SK-N-SH (cell line): ENCODE measurements at regions not wholly inside any gene's neighbourhood (a gene's known extent, or its start where the extent isn't known, plus 50 kb on each side); places are given as distances from the start of the nearest gene placed in this dataset.
"Not testable (repeated sequence)": the region's sequence is repeated elsewhere in the genome, so short reads cannot be mapped to it uniquely, and the experiment has no call there.

Source experiments
- CTCF ChIA-PET: fragments of 300-600, 350-600 bp; formaldehyde crosslinking; extraction: SDS; loops from one replicate; lab custom pipeline; 2021; lab: Yijun Ruan, JAX
- POLR2A ChIA-PET: fragments of 350-600 bp; sonication (Branson Sonifier 250); formaldehyde crosslinking; extraction: SDS; loops from one replicate; lab custom pipeline; 2020; ENCODE audit warnings: antibody characterized with exemption, inconsistent platforms; lab: Yijun Ruan, JAX
- DNase-seq: peaks from one replicate; pipeline ENCODE4 v3.0.0; 2012
- H2AFZ ChIP-seq: fragments of 200-600 bp; sonication (generic); 2 replicates; pipeline ENCODE4 v1.8.1; 2016; ENCODE audit warnings: antibody characterized with exemption, mild to moderate bottlenecking, low read depth
- H3F3A ChIP-seq: fragments of 200-600 bp; sonication (generic); replicated peaks from 2 replicates; pipeline ENCODE3; 2016; ENCODE audit warnings: antibody characterized with exemption, mild to moderate bottlenecking; ENCODE audit not compliant: insufficient read depth
- H3K27ac ChIP-seq, 2 experiments: fragments of 200-500 bp in 1 of 2; fragments of 200-600 bp in 1 of 2; sonication (Bioruptor generic) in 1 of 2; sonication (generic), shearing (Covaris generic) in 1 of 2; 2 replicates each; pipeline versions ENCODE4 v1.5.1 to v1.6.1; 2014 to 2016; ENCODE audit warnings: low read depth in 2 of 2, inconsistent platforms in 1 of 2, low read length in 1 of 2, mild to moderate bottlenecking in 1 of 2, mixed read lengths in 1 of 2
- H3K27me3 ChIP-seq: fragments of 200-600 bp; sonication (generic), shearing (Covaris generic); 2 replicates; pipeline ENCODE4 v1.6.1; 2016; ENCODE audit warnings: mixed run types; ENCODE audit not compliant: insufficient read depth
- H3K36me3 ChIP-seq, 2 experiments: fragments of 200-500 bp in 1 of 2; fragments of 200-600 bp in 1 of 2; sonication (Bioruptor generic) in 1 of 2; sonication (generic) in 1 of 2; replicated peaks in 1 of 2; 2 replicates each; pipeline versions ENCODE3 to v1.5.1; 2014 to 2016; ENCODE audit warnings: low read length in 1 of 2, mild to moderate bottlenecking in 1 of 2; ENCODE audit not compliant: insufficient read depth in 2 of 2, control insufficient read depth in 1 of 2
- H3K4me1 ChIP-seq, 2 experiments: fragments of 200-500 bp in 1 of 2; fragments of 200-600 bp in 1 of 2; sonication (Bioruptor generic) in 1 of 2; sonication (generic), shearing (Covaris generic) in 1 of 2; 2 replicates each; pipeline versions ENCODE4 v1.5.1 to v1.6.1; 2014 to 2016; ENCODE audit warnings: low read depth in 1 of 2, low read length in 1 of 2, mixed run types in 1 of 2; ENCODE audit not compliant: insufficient read depth in 2 of 2, control insufficient read depth in 1 of 2
- H3K4me2 ChIP-seq: fragments of 200-600 bp; sonication (generic), shearing (Covaris generic); 2 replicates; pipeline ENCODE4 v1.6.1; 2017; ENCODE audit warnings: mixed run types
- H3K4me3 ChIP-seq, 2 experiments: fragments of 200-500 bp in 1 of 2; fragments of 200-600 bp in 1 of 2; sonication (Bioruptor generic) in 1 of 2; sonication (generic), shearing (Covaris generic) in 1 of 2; 2 replicates each; pipeline versions ENCODE4 v1.5.1 to v1.8.1; 2014 to 2016; ENCODE audit warnings: low read depth in 2 of 2, inconsistent platforms in 1 of 2, low read length in 1 of 2, mild to moderate bottlenecking in 1 of 2, mixed read lengths in 1 of 2, moderate library complexity in 1 of 2
- H3K79me2 ChIP-seq: fragments of 200-600 bp; sonication (generic); 2 replicates; pipeline ENCODE4 v1.8.1; 2017; ENCODE audit warnings: mild to moderate bottlenecking; ENCODE audit not compliant: insufficient read depth
- H3K9ac ChIP-seq: fragments of 200-600 bp; sonication (generic); 2 replicates; pipeline ENCODE4 v1.6.1; 2017; ENCODE audit warnings: mixed run types
- H3K9me2 ChIP-seq: fragments of 200-600 bp; sonication (generic); 2 replicates; pipeline ENCODE4 v1.6.1; 2017; ENCODE audit warnings: mixed run types
- H3K9me3 ChIP-seq: fragments of 200-600 bp; sonication (generic); 2 replicates; pipeline ENCODE4 v1.6.1; 2017; ENCODE audit warnings: mixed run types, mild to moderate bottlenecking, moderate library complexity
- H4K20me1 ChIP-seq: fragments of 200-600 bp; sonication (generic); 2 replicates; pipeline ENCODE4 v1.6.1; 2017; ENCODE audit warnings: mild to moderate bottlenecking, mixed run types; ENCODE audit not compliant: insufficient read depth
- CHD2 ChIP-seq: fragments of 150-350 bp; IDR thresholded peaks from 2 replicates; pipeline ENCODE4 v1.6.1; 2018; ENCODE audit warnings: low read length; ENCODE audit not compliant: partially characterized antibody
- ELF1 ChIP-seq: IDR thresholded peaks from 2 replicates; pipeline ENCODE4 v1.4.0; 2012
- EZH2phosphoT487 ChIP-seq: fragments of 200-600 bp; sonication (generic); IDR thresholded peaks from 2 replicates; pipeline ENCODE4 v1.6.1; 2017; ENCODE audit warnings: low read depth, mixed run types, mild to moderate bottlenecking, antibody characterized with exemption, moderate library complexity, borderline replicate concordance
- FOSL2 ChIP-seq: IDR thresholded peaks from 2 replicates; pipeline ENCODE4 v1.4.0; 2012; ENCODE audit warnings: low read depth, mild to moderate bottlenecking, moderate library complexity, borderline replicate concordance
- FOXJ3 ChIP-seq: sonication (generic); formaldehyde crosslinking; IDR thresholded peaks from 2 replicates; pipeline ENCODE4 v1.5.1; 2020; ENCODE audit warnings: mild to moderate bottlenecking, missing genetic modification reagents
- FOXM1 ChIP-seq: IDR thresholded peaks from 2 replicates; pipeline ENCODE4 v1.4.0; 2012; ENCODE audit warnings: low read depth, mild to moderate bottlenecking
- GABPA ChIP-seq: IDR thresholded peaks from 2 replicates; pipeline ENCODE4 v1.4.0; 2012; ENCODE audit warnings: low read depth, mild to moderate bottlenecking
- GATA2 ChIP-seq: sonication (generic); formaldehyde crosslinking; IDR thresholded peaks from 2 replicates; pipeline ENCODE4 v1.5.0; 2020; ENCODE audit warnings: mild to moderate bottlenecking, missing genetic modification reagents
- JUND ChIP-seq: IDR thresholded peaks from 2 replicates; pipeline ENCODE4 v1.4.0; 2012
- MEF2A ChIP-seq: IDR thresholded peaks from 2 replicates; pipeline ENCODE4 v1.4.0; 2012; ENCODE audit warnings: low read depth, borderline replicate concordance
- POLR2AphosphoS5 ChIP-seq: IDR thresholded peaks from 2 replicates; pipeline ENCODE4 v1.6.1; 2012; ENCODE audit warnings: low read depth, low read length
- RAD21 ChIP-seq: IDR thresholded peaks from 2 replicates; pipeline ENCODE4 v1.6.1; 2012; ENCODE audit warnings: mild to moderate bottlenecking, low read length
- SIN3A ChIP-seq: IDR thresholded peaks from 2 replicates; pipeline ENCODE4 v1.6.1; 2012; ENCODE audit warnings: low read depth, mild to moderate bottlenecking, low read length, moderate library complexity, borderline replicate concordance
- SMC3 ChIP-seq: IDR thresholded peaks from 2 replicates; pipeline ENCODE4 v1.6.1; 2012; ENCODE audit warnings: low read depth, low read length, improper control_type of control experiment
- TAF1 ChIP-seq: IDR thresholded peaks from 2 replicates; pipeline ENCODE4 v1.6.1; 2012; ENCODE audit warnings: low read depth, mild to moderate bottlenecking, low read length, moderate library complexity, borderline replicate concordance
- TCF12 ChIP-seq: IDR thresholded peaks from 2 replicates; pipeline ENCODE4 v1.4.0; 2012
- TEAD4 ChIP-seq: IDR thresholded peaks from 2 replicates; pipeline ENCODE4 v1.4.0; 2012; ENCODE audit warnings: mild to moderate bottlenecking, borderline replicate concordance; ENCODE audit not compliant: insufficient read depth
- YY1 ChIP-seq: IDR thresholded peaks from 2 replicates; pipeline ENCODE4 v1.4.0; 2012; ENCODE audit warnings: low read depth, mild to moderate bottlenecking
- WGBS: methylation state at CpG from one replicate; pipeline ENCODE4 v1.1.6; 2017; ENCODE audit warnings: low lambda C conversion rate; 5-methylcytosine and 5-hydroxymethylcytosine counted together
- TF ChIP-seq, protein P1 (sequence below): fragments of 150-350 bp; IDR thresholded peaks from 2 replicates; pipeline ENCODE4 v1.6.1; 2017; ENCODE audit warnings: antibody characterized with exemption, low read length, low read depth, borderline replicate concordance
- TF ChIP-seq, protein P2 (sequence below): IDR thresholded peaks from 2 replicates; pipeline ENCODE4 v1.4.0; 2012; ENCODE audit warnings: low read depth, borderline replicate concordance
- TF ChIP-seq, protein P3 (sequence below): IDR thresholded peaks from 2 replicates; pipeline ENCODE4 v1.4.0; 2012; ENCODE audit warnings: low read depth

DNA sequence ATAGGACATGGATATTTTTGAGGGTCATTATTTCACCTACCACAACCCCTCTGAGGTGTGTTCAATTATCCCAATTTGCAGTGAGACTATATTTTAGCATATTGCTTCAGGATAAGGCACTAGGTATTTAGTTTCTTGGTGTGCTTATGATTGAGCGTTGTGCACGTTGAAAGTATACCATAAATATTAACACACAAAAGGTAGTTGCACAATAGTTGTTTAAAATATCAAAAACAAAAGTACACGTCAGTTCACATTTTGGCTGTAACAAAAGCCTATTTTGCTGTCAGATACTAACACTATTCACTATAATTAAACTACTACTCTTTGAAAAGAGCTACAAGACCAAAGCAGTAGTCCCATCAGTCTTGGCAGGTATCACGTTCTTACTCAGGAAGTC is 367.5 kb downstream of the DSC3 start:
- 13% methylated on average over 4 of the region's 4 CpGs for WGBS
- H3K4me3 ChIP-seq = no peak overlapping the region
- H4K20me1 ChIP-seq = no peaks in the 10 kb centered on the region
- TF ChIP-seq SMC3 (no peak), SIN3A (no peak), EZH2phosphoT487 (no peak), TEAD4 (no peak), FOSL2 (no peak), ELF1 (no peak), GATA2 (CRISPR knock-in tag) (no peak), GABPA (no peak), RAD21 (no peak), TAF1 (no peak), FOXJ3 (CRISPR knock-in tag) (no peak), CHD2 (no peak), TCF12 (no peak)
- TF ChIP-seq, protein P1, sequence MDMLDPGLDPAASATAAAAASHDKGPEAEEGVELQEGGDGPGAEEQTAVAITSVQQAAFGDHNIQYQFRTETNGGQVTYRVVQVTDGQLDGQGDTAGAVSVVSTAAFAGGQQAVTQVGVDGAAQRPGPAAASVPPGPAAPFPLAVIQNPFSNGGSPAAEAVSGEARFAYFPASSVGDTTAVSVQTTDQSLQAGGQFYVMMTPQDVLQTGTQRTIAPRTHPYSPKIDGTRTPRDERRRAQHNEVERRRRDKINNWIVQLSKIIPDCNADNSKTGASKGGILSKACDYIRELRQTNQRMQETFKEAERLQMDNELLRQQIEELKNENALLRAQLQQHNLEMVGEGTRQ = no peak
- TF ChIP-seq, protein P2, sequence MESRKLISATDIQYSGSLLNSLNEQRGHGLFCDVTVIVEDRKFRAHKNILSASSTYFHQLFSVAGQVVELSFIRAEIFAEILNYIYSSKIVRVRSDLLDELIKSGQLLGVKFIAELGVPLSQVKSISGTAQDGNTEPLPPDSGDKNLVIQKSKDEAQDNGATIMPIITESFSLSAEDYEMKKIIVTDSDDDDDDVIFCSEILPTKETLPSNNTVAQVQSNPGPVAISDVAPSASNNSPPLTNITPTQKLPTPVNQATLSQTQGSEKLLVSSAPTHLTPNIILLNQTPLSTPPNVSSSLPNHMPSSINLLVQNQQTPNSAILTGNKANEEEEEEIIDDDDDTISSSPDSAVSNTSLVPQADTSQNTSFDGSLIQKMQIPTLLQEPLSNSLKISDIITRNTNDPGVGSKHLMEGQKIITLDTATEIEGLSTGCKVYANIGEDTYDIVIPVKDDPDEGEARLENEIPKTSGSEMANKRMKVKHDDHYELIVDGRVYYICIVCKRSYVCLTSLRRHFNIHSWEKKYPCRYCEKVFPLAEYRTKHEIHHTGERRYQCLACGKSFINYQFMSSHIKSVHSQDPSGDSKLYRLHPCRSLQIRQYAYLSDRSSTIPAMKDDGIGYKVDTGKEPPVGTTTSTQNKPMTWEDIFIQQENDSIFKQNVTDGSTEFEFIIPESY = no peak
- H3F3A ChIP-seq = no peaks in the 10 kb centered on the region
- H2AFZ ChIP-seq = no peak overlapping the region
- no peaks in the 10 kb centered on the region for H3K9me3 ChIP-seq
- H3K9me2 ChIP-seq = no peaks in the 10 kb centered on the region
- no peak overlapping the region for H3K27ac ChIP-seq
- H3K4me2 ChIP-seq = no peak overlapping the region
- no peaks in the 10 kb centered on the region for H3K36me3 ChIP-seq
- DNase-seq = no peak
- H3K27me3 ChIP-seq = no peaks in the 10 kb centered on the region
- POLR2A ChIA-PET = no interaction called here
- H3K4me1 ChIP-seq = no peaks in the 10 kb centered on the region
- CTCF ChIA-PET = no interaction called here
- no peak overlapping the region for H3K9ac ChIP-seq
- H3K79me2 ChIP-seq = no peaks in the 10 kb centered on the region

DNA sequence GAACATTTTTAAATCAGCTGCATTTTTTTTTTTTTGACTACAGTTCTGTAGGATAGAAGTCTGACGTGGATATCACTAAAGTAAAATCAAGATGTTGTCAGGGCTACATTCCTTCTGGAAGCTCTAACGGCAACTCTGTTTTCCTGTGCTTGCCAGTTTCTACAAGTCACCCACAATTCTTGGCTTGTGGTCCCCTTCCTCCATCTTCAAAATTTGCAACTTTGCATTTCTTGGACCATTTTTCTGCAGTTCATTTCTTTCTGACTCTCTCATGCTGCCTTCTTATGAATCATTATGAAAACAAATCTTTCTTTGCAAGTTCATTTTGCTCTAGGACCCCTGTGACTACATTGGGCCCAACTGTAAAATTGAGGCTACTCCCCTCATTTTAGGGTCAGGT is 367.9 kb downstream of the DSC3 start:
- CTCF ChIA-PET = no interaction called here
- no peak overlapping the region for H2AFZ ChIP-seq

DNA sequence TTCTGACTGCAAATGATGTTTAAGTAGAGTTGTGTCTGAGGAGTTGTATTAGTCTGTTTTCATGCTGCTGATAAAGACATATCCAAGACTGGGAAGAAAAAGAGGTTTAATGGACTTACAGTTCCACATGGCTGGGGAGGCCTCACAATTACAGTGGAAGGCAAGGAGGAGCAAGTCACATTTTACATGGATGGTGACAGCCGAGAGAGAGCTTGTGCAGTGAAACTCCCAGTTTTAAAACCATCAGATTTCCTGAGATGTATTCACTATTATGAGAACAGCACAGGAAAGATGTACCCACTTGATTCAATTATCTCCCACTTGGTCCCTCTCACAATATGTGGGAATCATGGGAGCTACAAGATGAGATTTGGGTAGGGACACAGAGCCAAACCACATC is 370.1 kb downstream of the DSC3 start:
- H3K36me3 ChIP-seq, POLR2A ChIA-PET, H3K27ac ChIP-seq, H3K4me1 ChIP-seq, CTCF ChIA-PET, H4K20me1 ChIP-seq, H3K9me3 ChIP-seq, H3K4me3 ChIP-seq, H2AFZ ChIP-seq, H3K4me2 ChIP-seq, H3F3A ChIP-seq, DNase-seq, H3K79me2 ChIP-seq, H3K9ac ChIP-seq, H3K9me2 ChIP-seq, H3K27me3 ChIP-seq: not testable (repeated sequence)
- 13% methylated on average over 1 of the region's 1 CpG for WGBS

More for the DNA sequence above, 367.9 kb downstream of the DSC3 start:
- Histone ChIP-seq H3K9ac (no peak overlapping the region), H3K4me2 (no peak overlapping the region), H3K27me3 (no peaks in the 10 kb centered on the region), H3K9me2 (no peaks in the 10 kb centered on the region), H3F3A (no peaks in the 10 kb centered on the region), H3K9me3 (no peaks in the 10 kb centered on the region), H3K27ac (no peak overlapping the region), H3K79me2 (no peaks in the 10 kb centered on the region), H3K4me3 (no peak overlapping the region), H3K36me3 (no peaks in the 10 kb centered on the region), H4K20me1 (no peaks in the 10 kb centered on the region), H3K4me1 (no peaks in the 10 kb centered on the region)
- WGBS = 1% methylated on average over 2 of the region's 2 CpGs
- POLR2A ChIA-PET = no interaction called here
- TF ChIP-seq EZH2phosphoT487 (no peak), YY1 (no peak), FOXM1 (no peak), POLR2AphosphoS5 (no peak), GABPA (no peak), CHD2 (no peak), MEF2A (no peak), JUND (no peak), FOXJ3 (CRISPR knock-in tag) (no peak)
- TF ChIP-seq, protein P3, sequence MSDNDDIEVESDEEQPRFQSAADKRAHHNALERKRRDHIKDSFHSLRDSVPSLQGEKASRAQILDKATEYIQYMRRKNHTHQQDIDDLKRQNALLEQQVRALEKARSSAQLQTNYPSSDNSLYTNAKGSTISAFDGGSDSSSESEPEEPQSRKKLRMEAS = no peak
- no peak for DNase-seq
